ENCODE measurements at regions not wholly inside any gene's neighbourhood (a gene's known extent, or its start where the extent isn't known, plus 50 kb on each side); places are given as distances from the start of the nearest gene placed in this dataset.

GRCh38 chr9:90032296-90033027, 427.6 kb downstream of the GADD45G start:
- no peaks in the 10 kb centered on the region for H3K9me2 ChIP-seq (ENCODE audit: insufficient read depth, low read length)
- no peak overlapping the region for H3K4me2 ChIP-seq (ENCODE audit: low read length)
- H3K79me2 ChIP-seq (ENCODE audit: insufficient read depth, low read depth, low read length), result no peaks in the 10 kb centered on the region
- H3K4me3 ChIP-seq (ENCODE audit: low read depth, low read length, poor library complexity, severe bottlenecking), result no peak overlapping the region
- no peak for DNase-seq (ENCODE audit: low spot score)
- no peaks in the 10 kb centered on the region for H3K4me1 ChIP-seq (ENCODE audit: insufficient read depth, low read length, poor library complexity, severe bottlenecking)
- H3K36me3 ChIP-seq (ENCODE audit: insufficient read depth, low read length), result no peaks in the 10 kb centered on the region
- ChIA-PET POLR2A (no interaction called here), CTCF (ENCODE audit: unreplicated experiment) (no interaction called here)
- H4K20me1 ChIP-seq (ENCODE audit: insufficient read depth, low read length), result no peaks in the 10 kb centered on the region
- no peak overlapping the region for H2AFZ ChIP-seq (ENCODE audit: low read length)
- no peak overlapping the region for H3K27ac ChIP-seq (ENCODE audit: low read depth, low read length, poor library complexity, severe bottlenecking)
- TF ChIP-seq CTCF (conservative IDR thresholded peaks at IDR 0.05; ENCODE audit: low read length), result no peak
- TF ChIP-seq EZH2phosphoT487 (IDR thresholded peaks at IDR 0.05; ENCODE audit: borderline replicate concordance, low read depth, low read length), result no peak
- BruUV-seq (replicated peaks), result no TSS peak
- no peaks in the 10 kb centered on the region for H3K9me3 ChIP-seq (ENCODE audit: low read length)
- intact Hi-C loops (cut with micrococcal nuclease; ENCODE audit: unreplicated experiment), result no loop called here

GRCh38 chr9:90033028-90033650, 428.3 kb downstream of the GADD45G start:
- intact Hi-C loops (cut with micrococcal nuclease; ENCODE audit: unreplicated experiment), result no loop called here
- Histone ChIP-seq H3K4me1 (ENCODE audit: insufficient read depth, low read length, poor library complexity, severe bottlenecking) (no peaks in the 10 kb centered on the region), H3K9me2 (ENCODE audit: insufficient read depth, low read length) (no peaks in the 10 kb centered on the region), H3K4me3 (ENCODE audit: low read depth, low read length, poor library complexity, severe bottlenecking) (no peak overlapping the region), H3K36me3 (ENCODE audit: insufficient read depth, low read length) (no peaks in the 10 kb centered on the region), H3K9me3 (ENCODE audit: low read length) (no peaks in the 10 kb centered on the region), H2AFZ (ENCODE audit: low read length) (no peak overlapping the region), H3K4me2 (ENCODE audit: low read length) (no peak overlapping the region), H3K79me2 (ENCODE audit: insufficient read depth, low read depth, low read length) (no peaks in the 10 kb centered on the region), H3K27ac (ENCODE audit: low read depth, low read length, poor library complexity, severe bottlenecking) (no peak overlapping the region), H4K20me1 (ENCODE audit: insufficient read depth, low read length) (no peaks in the 10 kb centered on the region)
- no TSS peak for BruUV-seq (replicated peaks)
- no peak for DNase-seq (ENCODE audit: low spot score)
- TF ChIP-seq CTCF (conservative IDR thresholded peaks at IDR 0.05; ENCODE audit: low read length), result no peak
- no peak for TF ChIP-seq EZH2phosphoT487 (IDR thresholded peaks at IDR 0.05; ENCODE audit: borderline replicate concordance, low read depth, low read length)
- CTCF ChIA-PET (ENCODE audit: unreplicated experiment), result no interaction called here
- POLR2A ChIA-PET, result no interaction called here

GRCh38 chr9:90034071-90034470, 429.3 kb downstream of the GADD45G start:
- ChIA-PET POLR2A (no interaction called here), CTCF (ENCODE audit: unreplicated experiment) (no interaction called here)
- no peak for TF ChIP-seq CTCF (conservative IDR thresholded peaks at IDR 0.05; ENCODE audit: low read length)

More at GRCh38 chr9:90034071-90034470, 429.3 kb downstream of the GADD45G start:
- Histone ChIP-seq H3K79me2 (ENCODE audit: insufficient read depth, low read depth, low read length) (no peaks in the 10 kb centered on the region), H4K20me1 (ENCODE audit: insufficient read depth, low read length) (no peaks in the 10 kb centered on the region), H3K4me2 (ENCODE audit: low read length) (no peak overlapping the region), H3K4me1 (ENCODE audit: insufficient read depth, low read length, poor library complexity, severe bottlenecking) (no peaks in the 10 kb centered on the region), H3K9me2 (ENCODE audit: insufficient read depth, low read length) (no peaks in the 10 kb centered on the region), H3K4me3 (ENCODE audit: low read depth, low read length, poor library complexity, severe bottlenecking) (no peak overlapping the region), H3K36me3 (ENCODE audit: insufficient read depth, low read length) (no peaks in the 10 kb centered on the region), H3K9me3 (ENCODE audit: low read length) (no peaks in the 10 kb centered on the region), H3K27ac (ENCODE audit: low read depth, low read length, poor library complexity, severe bottlenecking) (no peak overlapping the region), H2AFZ (ENCODE audit: low read length) (no peak overlapping the region)
- intact Hi-C loops (cut with micrococcal nuclease; ENCODE audit: unreplicated experiment), result no loop called here
- DNase-seq (ENCODE audit: low spot score), result no peak
- no TSS peak for BruUV-seq (replicated peaks)

Data from OCI-LY7 (cell line).